ENCODE measurements at regions not wholly inside any gene's neighbourhood (a gene's known extent, or its start where the extent isn't known, plus 50 kb on each side); places are given as distances from the start of the nearest gene placed in this dataset.

- Mint-ChIP-seq H3K4me3 (no peak overlapping the region), H3K9me3 (no peaks in the 10 kb centered on the region), H3K27ac (no peak overlapping the region), H3K27me3 (no peaks in the 10 kb centered on the region), H3K36me3 (no peaks in the 10 kb centered on the region), H3K4me1 (ENCODE audit: low read depth) (no peaks in the 10 kb centered on the region)
- no peak for DNase-seq
- ChIA-PET POLR2A (no interaction called here), CTCF (no interaction called here)
- intact Hi-C loops (cut with micrococcal nuclease), result no loop called here
These were observed 238.2 kb downstream of the LIG4 start for GRCh38 chr13:107977071-107977574.

DNA sequence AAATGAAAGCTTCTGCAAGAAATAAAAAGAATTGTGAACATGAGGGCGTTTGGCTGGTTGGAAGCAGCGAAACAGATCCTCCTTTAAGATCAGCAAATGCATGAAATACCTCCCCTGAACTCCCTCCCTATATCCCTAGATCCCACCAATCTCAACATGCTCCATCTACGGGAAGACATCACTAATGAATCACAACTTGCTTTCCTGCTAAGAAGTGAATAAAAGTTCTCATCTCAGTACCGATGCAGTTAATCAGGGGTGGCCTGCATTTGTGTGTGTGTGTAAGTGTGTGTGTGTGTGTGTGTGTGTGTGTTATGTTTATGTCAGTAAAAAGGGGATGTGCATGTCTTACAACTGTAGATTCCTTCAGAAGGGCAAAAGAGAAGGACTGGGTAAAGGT lies 238.7 kb downstream of the LIG4 start:
- Mint-ChIP-seq H3K9me3 (no peaks in the 10 kb centered on the region), H3K36me3 (no peaks in the 10 kb centered on the region), H3K4me1 (ENCODE audit: low read depth) (no peaks in the 10 kb centered on the region), H3K27me3 (no peaks in the 10 kb centered on the region), H3K27ac (no peak overlapping the region), H3K4me3 (no peak overlapping the region)
- ChIA-PET CTCF (no interaction called here), POLR2A (no interaction called here)
- DNase-seq, result no peak
- intact Hi-C loops (cut with micrococcal nuclease), result no loop called here

DNA sequence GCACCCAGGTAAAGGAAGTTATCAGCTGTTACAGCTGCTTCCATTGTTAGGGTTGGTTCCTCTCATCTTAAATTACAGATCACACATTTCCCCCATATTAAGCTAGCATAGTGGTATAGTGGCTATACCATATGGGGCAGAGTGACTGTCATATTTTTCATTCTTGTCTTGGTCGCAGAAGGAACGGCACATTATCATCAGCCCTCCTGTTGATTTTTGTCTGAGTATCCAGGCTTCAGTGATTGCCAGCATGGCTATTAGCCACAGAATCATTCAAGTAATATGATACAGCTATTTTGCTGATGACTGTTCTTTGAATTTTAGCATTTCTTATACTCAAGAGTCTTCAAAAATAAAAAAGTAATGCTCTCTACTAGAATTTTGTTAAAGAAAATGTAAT lies 240.9 kb downstream of the LIG4 start:
- intact Hi-C loops (cut with micrococcal nuclease), result no loop called here
- CTCF ChIA-PET, result no interaction called here
- H3K27ac Mint-ChIP-seq, result no peak overlapping the region
- no peaks in the 10 kb centered on the region for H3K27me3 Mint-ChIP-seq
- no peaks in the 10 kb centered on the region for H3K9me3 Mint-ChIP-seq
- no peaks in the 10 kb centered on the region for H3K4me1 Mint-ChIP-seq (ENCODE audit: low read depth)
- H3K4me3 Mint-ChIP-seq, result no peak overlapping the region
- no peak for DNase-seq
- H3K36me3 Mint-ChIP-seq, result no peaks in the 10 kb centered on the region
- POLR2A ChIA-PET, result no interaction called here

DNA sequence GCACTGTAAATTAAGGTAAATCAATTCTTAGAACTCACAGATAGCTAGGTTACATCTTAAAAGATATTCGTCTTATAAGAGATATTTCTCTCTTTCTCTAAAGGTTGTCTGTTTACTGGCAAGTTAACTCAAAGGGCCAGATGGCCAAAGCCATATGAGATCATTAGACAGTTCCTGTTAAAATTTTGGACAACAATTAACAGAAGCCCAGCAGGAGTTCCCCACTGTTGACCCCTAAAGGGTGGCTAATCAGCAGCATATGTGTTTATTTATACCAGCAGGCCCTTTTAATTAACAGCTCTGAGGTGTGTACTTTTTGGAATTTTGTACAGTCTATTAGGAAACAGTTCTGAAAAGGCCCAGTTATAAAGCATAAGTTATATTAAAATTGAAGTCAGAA lies 245.8 kb downstream of the LIG4 start:
- Mint-ChIP-seq H3K9me3 (no peaks in the 10 kb centered on the region), H3K27ac (no peak overlapping the region), H3K36me3 (no peaks in the 10 kb centered on the region), H3K27me3 (no peaks in the 10 kb centered on the region), H3K4me1 (ENCODE audit: low read depth) (no peaks in the 10 kb centered on the region), H3K4me3 (no peak overlapping the region)
- no peak for DNase-seq
- intact Hi-C loops (cut with micrococcal nuclease), result no loop called here
- ChIA-PET POLR2A (no interaction called here), CTCF (no interaction called here)

DNA sequence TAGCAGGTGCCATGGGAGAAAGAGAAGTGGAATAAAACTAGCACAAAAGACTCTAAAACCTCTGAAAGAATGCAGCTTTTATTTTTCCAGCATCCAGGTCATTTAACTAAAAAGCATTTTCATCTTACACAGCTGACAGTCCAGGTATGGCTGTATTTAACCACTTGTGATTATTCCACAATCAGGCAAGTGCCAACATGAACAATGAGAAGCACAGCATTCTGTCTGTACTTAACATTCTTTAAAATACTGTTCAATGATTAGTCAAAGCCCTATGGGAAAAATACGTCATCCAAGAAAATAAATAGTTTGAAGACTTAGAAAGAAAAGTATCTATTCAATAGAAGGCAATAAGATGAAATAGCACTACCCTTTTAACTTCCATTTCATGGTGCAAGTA lies 246.9 kb downstream of the LIG4 start:
- no peaks in the 10 kb centered on the region for H3K4me1 Mint-ChIP-seq (ENCODE audit: low read depth)
- H3K9me3 Mint-ChIP-seq, result no peaks in the 10 kb centered on the region
- no peaks in the 10 kb centered on the region for H3K36me3 Mint-ChIP-seq
- ChIA-PET CTCF (no interaction called here), POLR2A (no interaction called here)
- H3K4me3 Mint-ChIP-seq, result no peak overlapping the region
- DNase-seq, result no peak
- H3K27ac Mint-ChIP-seq, result no peak overlapping the region
- H3K27me3 Mint-ChIP-seq, result no peaks in the 10 kb centered on the region
- intact Hi-C loops (cut with micrococcal nuclease), result no loop called here

- intact Hi-C loops (cut with micrococcal nuclease), result no loop called here
- H3K4me3 Mint-ChIP-seq, result no peak overlapping the region
- no peaks in the 10 kb centered on the region for H3K9me3 Mint-ChIP-seq
- no peaks in the 10 kb centered on the region for H3K4me1 Mint-ChIP-seq (ENCODE audit: low read depth)
- no peak for DNase-seq
- H3K27me3 Mint-ChIP-seq, result no peaks in the 10 kb centered on the region
- H3K36me3 Mint-ChIP-seq, result no peaks in the 10 kb centered on the region
- ChIA-PET CTCF (no interaction called here), POLR2A (no interaction called here)
- H3K27ac Mint-ChIP-seq, result no peak overlapping the region
These were observed 250.9 kb downstream of the LIG4 start for GRCh38 chr13:107964395-107964794.

DNA sequence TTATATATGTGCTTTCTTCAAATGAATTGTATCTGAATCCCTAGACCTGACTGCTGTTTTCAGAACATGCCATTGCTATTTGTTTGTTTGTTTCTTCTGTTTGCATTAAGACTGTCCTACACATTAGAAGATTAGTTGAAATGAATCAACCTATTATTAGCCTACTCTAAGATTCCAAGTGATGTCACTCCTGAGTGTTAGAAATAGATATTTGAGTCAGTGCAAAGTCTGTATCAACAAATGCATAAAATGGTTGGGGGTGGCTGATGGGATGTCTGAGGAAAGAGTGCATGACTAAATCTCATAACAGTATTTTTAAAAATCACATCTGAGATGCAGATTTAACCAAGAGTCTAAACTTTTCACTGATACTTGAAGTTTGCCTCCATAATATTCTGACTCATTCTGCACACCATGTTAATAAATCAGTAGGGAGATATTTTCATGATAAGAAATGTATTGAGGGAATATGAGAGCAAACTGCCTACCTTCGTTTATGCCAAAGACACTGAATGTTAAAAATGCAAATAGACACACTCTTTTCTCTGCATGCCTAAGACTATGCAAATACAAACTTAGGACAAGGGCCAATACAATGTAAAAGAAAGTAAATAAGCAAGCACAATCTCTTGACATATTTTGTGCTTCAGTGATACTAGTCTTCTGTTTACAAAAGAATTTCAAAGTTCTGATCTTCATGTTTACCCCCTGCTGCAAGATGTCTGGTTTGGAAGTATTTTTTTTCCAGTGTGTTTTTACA lies 253.3 kb downstream of the LIG4 start:
- no peak overlapping the region for H3K27ac Mint-ChIP-seq

GRCh38 chr13:107960301-107960700 lies 255.0 kb downstream of the LIG4 start:
- H3K4me1 Mint-ChIP-seq (ENCODE audit: low read depth), result no peaks in the 10 kb centered on the region

More for the DNA sequence above, 253.3 kb downstream of the LIG4 start:
- Mint-ChIP-seq H3K4me1 (ENCODE audit: low read depth) (no peaks in the 10 kb centered on the region), H3K4me3 (no peak overlapping the region), H3K9me3 (no peaks in the 10 kb centered on the region), H3K27me3 (no peaks in the 10 kb centered on the region), H3K36me3 (no peaks in the 10 kb centered on the region)
- intact Hi-C loops (cut with micrococcal nuclease), result no loop called here
- POLR2A ChIA-PET, result no interaction called here
- no peak for DNase-seq
- CTCF ChIA-PET, result no interaction called here

GRCh38 chr13:107956889-107957288 lies 258.4 kb downstream of the LIG4 start:
- H3K27me3 Mint-ChIP-seq, result no peaks in the 10 kb centered on the region
- no peaks in the 10 kb centered on the region for H3K4me1 Mint-ChIP-seq (ENCODE audit: low read depth)
- H3K27ac Mint-ChIP-seq, result no peak overlapping the region
- DNase-seq, result no peak
- H3K9me3 Mint-ChIP-seq, result peaks cover 9% of the 10 kb centered on the region
- ChIA-PET POLR2A (no interaction called here), CTCF (no interaction called here)
- no peaks in the 10 kb centered on the region for H3K36me3 Mint-ChIP-seq
- intact Hi-C loops (cut with micrococcal nuclease), result no loop called here
- no peak overlapping the region for H3K4me3 Mint-ChIP-seq

More at GRCh38 chr13:107960301-107960700, 255.0 kb downstream of the LIG4 start:
- Mint-ChIP-seq H3K36me3 (no peaks in the 10 kb centered on the region), H3K4me3 (no peak overlapping the region), H3K27me3 (no peaks in the 10 kb centered on the region), H3K9me3 (peaks cover 3% of the 10 kb centered on the region), H3K27ac (no peak overlapping the region)
- ChIA-PET CTCF (no interaction called here), POLR2A (no interaction called here)
- DNase-seq, result no peak
- intact Hi-C loops (cut with micrococcal nuclease), result no loop called here

DNA sequence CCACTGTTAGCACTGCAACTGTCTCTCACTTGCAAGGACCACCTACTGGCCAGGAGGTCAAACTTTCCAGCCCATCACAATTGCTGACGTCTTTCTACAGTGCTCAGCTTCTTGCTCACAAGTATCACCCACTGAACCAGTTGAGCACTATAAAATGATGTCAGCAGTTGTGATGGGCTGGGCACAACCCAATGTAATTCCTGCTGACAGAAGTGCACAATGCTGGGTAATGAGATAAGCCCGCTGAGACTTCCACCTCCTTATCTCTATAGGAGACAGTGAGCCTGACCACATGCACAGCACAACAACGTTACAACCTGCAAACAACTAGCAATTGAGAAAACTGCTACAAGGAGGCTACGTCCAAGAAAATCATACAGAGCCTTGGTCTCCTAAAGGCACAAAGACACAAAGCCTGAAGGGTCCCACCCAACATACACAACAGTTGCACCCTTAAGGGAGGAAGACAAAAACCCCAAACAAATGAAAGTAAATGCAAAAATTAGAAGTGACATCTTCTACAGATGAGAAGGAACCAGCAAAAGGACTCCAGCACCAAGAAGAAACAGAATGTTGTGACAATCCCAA lies 273.2 kb downstream of the LIG4 start:
- ChIA-PET CTCF (no interaction called here), POLR2A (interaction anchor here (0.5 kb wide), 1 partner anchor 205 kb away, joined by 3 read pairs; no protein-coding TSS in a partner anchor)
- intact Hi-C loops (cut with micrococcal nuclease), result no loop called here
- Mint-ChIP-seq H3K27ac (no peak overlapping the region), H3K4me3 (no peak overlapping the region), H3K9me3 (peaks cover 9% of the 10 kb centered on the region), H3K27me3 (no peaks in the 10 kb centered on the region), H3K4me1 (ENCODE audit: low read depth) (no peaks in the 10 kb centered on the region), H3K36me3 (no peaks in the 10 kb centered on the region)
- no peak for DNase-seq

DNA sequence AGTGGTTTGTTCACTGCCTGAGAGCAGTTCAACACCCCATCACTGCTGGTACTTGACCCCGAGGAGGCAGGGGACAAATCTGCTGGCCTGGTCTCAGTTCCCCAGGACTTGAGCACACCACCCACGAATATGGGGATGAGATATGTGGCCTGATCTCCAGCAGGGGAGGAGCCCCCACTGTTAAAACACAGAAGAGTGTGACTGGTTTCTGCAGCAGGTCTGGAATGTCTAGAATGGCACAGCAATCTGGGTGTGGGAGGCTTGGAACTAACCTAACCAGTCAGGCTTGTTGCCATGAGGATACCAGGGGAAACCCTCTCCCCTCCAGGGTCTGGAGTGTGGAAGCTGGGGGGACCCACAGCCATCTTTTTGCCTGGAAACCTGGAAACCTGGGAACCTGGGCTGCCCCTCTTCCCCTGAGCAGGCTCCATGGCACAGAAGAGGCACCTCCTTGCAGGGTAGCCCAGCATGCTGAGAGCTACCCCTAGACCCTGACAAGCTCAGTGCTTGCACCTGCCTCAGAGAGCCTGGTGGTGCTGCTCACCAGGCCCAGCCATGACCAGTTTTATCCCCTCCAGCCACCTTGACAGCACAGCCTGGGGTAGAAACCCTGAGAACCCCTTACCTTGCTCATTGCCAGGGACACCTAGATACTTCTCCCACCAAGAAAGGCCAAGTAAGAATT lies 273.8 kb downstream of the LIG4 start:
- H3K4me1 Mint-ChIP-seq (ENCODE audit: low read depth), result no peaks in the 10 kb centered on the region
- POLR2A ChIA-PET, result interaction anchor here (0.5 kb wide), 1 partner anchor 206 kb away, joined by 3 read pairs; no protein-coding TSS in a partner anchor
- H3K27ac Mint-ChIP-seq, result no peak overlapping the region
- no peak overlapping the region for H3K4me3 Mint-ChIP-seq
- intact Hi-C loops (cut with micrococcal nuclease), result no loop called here
- DNase-seq, result no peak
- H3K36me3 Mint-ChIP-seq, result no peaks in the 10 kb centered on the region
- CTCF ChIA-PET, result no interaction called here
- peaks cover 9% of the 10 kb centered on the region for H3K9me3 Mint-ChIP-seq
- no peaks in the 10 kb centered on the region for H3K27me3 Mint-ChIP-seq

GRCh38 chr13:107937848-107938247 lies 277.5 kb downstream of the LIG4 start:
- no peak overlapping the region for H3K4me3 Mint-ChIP-seq
- intact Hi-C loops (cut with micrococcal nuclease), result no loop called here
- no peaks in the 10 kb centered on the region for H3K36me3 Mint-ChIP-seq
- H3K9me3 Mint-ChIP-seq, result peaks cover 6% of the 10 kb centered on the region
- no peaks in the 10 kb centered on the region for H3K27me3 Mint-ChIP-seq
- H3K4me1 Mint-ChIP-seq (ENCODE audit: low read depth), result no peaks in the 10 kb centered on the region
- no peak for DNase-seq
- CTCF ChIA-PET, result no interaction called here
- H3K27ac Mint-ChIP-seq, result no peak overlapping the region
- POLR2A ChIA-PET, result no interaction called here

- Mint-ChIP-seq H3K27ac (no peak overlapping the region), H3K27me3 (no peaks in the 10 kb centered on the region), H3K36me3 (no peaks in the 10 kb centered on the region), H3K4me1 (ENCODE audit: low read depth) (no peaks in the 10 kb centered on the region), H3K4me3 (no peak overlapping the region), H3K9me3 (no peaks in the 10 kb centered on the region)
- intact Hi-C loops (cut with micrococcal nuclease), result no loop called here
- CTCF ChIA-PET, result no interaction called here
- DNase-seq, result no peak
- POLR2A ChIA-PET, result no interaction called here
These were observed 284.3 kb downstream of the LIG4 start for GRCh38 chr13:107931056-107931455.

Measured in activated CD4-positive, alpha-beta memory T cell treated with anti-CD3 and anti-CD28 coated beads for 36 hours (primary cell).